ENCODE measurements at regions not wholly inside any gene's neighbourhood (a gene's known extent, or its start where the extent isn't known, plus 50 kb on each side); places are given as distances from the start of the nearest gene placed in this dataset.

DNA sequence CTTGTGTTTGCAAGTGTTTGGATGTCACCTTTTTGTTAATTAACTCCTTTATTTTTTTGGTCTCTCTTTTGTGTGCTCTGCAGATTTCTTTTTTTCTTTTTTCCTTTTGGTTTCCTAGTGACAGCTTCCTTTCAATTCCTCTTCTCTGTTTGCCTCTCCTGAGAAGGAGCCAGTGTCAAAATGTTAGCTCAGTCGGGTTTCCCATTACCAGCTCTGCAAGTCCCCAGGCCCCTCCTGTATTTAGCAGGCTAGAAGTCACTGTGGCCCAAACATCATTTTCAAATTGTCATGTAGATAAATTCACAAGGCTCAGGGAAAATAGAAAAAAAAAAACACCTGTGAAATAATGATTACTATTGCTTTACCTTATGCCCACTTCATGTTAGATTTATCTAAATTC, 1621.6 kb downstream of the CDH8 start (continued):
- no peak for TF ChIP-seq ARNT2 (CRISPR knock-in tag; IDR thresholded peaks at IDR 0.05; ENCODE audit: low read depth)
- TF ChIP-seq JUNB (CRISPR knock-in tag; IDR thresholded peaks at IDR 0.05; ENCODE audit: borderline replicate concordance), result no peak
- TF ChIP-seq, protein P1, sequence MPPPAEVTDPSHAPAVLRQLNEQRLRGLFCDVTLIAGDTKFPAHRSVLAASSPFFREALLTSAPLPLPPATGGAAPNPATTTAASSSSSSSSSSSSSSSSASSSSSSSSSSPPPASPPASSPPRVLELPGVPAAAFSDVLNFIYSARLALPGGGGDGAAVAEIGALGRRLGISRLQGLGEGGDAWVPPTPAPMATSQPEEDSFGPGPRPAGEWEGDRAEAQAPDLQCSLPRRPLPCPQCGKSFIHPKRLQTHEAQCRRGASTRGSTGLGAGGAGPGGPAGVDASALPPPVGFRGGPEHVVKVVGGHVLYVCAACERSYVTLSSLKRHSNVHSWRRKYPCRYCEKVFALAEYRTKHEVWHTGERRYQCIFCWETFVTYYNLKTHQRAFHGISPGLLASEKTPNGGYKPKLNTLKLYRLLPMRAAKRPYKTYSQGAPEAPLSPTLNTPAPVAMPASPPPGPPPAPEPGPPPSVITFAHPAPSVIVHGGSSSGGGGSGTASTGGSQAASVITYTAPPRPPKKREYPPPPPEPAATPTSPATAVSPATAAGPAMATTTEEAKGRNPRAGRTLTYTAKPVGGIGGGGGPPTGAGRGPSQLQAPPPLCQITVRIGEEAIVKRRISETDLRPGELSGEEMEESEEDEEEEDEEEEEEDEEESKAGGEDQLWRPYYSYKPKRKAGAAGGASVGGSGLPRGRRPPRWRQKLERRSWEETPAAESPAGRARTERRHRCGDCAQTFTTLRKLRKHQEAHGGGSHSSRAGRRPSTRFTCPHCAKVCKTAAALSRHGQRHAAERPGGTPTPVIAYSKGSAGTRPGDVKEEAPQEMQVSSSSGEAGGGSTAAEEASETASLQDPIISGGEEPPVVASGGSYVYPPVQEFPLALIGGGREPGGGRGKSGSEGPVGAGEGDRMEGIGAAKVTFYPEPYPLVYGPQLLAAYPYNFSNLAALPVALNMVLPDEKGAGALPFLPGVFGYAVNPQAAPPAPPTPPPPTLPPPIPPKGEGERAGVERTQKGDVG (CRISPR knock-in tag; IDR thresholded peaks at IDR 0.05; ENCODE audit: borderline replicate concordance), result no peak

DNA sequence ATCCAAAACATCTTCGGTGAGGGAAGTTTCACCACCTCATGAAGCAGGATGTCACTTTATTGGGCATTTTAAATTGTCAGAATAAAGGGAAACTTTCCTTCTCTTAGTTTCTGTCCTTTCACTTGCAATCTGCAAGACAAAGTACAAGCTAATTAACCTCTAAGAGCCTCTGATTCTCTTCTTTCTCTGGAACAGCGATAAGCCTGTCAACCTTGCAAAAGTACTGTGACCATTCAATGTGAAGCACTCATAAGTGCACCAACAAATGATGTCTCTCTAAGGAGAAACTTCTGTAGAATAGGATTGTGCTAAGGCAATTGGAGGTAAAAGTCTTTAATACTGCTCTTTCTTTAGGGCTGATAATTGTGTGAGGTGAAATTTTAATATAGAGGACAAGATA, 1622.3 kb downstream of the CDH8 start:
- no peak for FAIRE-seq
- WGBS (ENCODE audit: low lambda C conversion rate), result 3% methylated on average over 2 of the region's 2 CpGs
- in situ Hi-C loops (cut with HindIII; ENCODE audit: extremely low pct_ligation_motif_present, low pct_unique_long_range_greater_than_20kb), result no loop called here
- Histone ChIP-seq H3K9ac (ENCODE audit: insufficient read depth, low read depth, low read length) (no peak overlapping the region), H3K79me2 (ENCODE audit: insufficient read depth, low read length) (no peaks in the 10 kb centered on the region), H2AFZ (ENCODE audit: low read length) (no peak overlapping the region), H3K4me2 (ENCODE audit: low read depth, low read length) (no peak overlapping the region), H3K4me1 (ENCODE audit: insufficient read depth, low read length) (no peaks in the 10 kb centered on the region), H3K27ac (ENCODE audit: extremely low read length, insufficient read depth, low read length) (no peak overlapping the region), H3K4me3 (replicated peaks in 1 of 3; ENCODE audit: insufficient read depth in 1 of 3, low read depth in 2 of 3, low read length in 3 of 3) (no peak overlapping the region), H3K27me3 (ENCODE audit: control insufficient read depth in 1 of 2, insufficient read depth in 2 of 2, low read length in 2 of 2) (no peaks in the 10 kb centered on the region), H4K20me1 (ENCODE audit: insufficient read depth, low read length) (no peaks in the 10 kb centered on the region), H3K36me3 (replicated peaks in 1 of 2; ENCODE audit: control insufficient read depth in 1 of 2, insufficient read depth in 2 of 2, low read length in 2 of 2) (no peaks in the 10 kb centered on the region), H3K9me3 (ENCODE audit: low read length) (peaks cover 42% of the 10 kb centered on the region)
- no TSS peak for BruUV-seq (replicated peaks)
- intact Hi-C loops (cut with micrococcal nuclease; ENCODE audit: unreplicated experiment), result no loop called here
- ATAC-seq, result no peak
- DNase-seq (ENCODE audit: low spot score), result no peak
- CTCF ChIA-PET (ENCODE audit: low intra/inter-chr PET ratio, low total read pairs), result no interaction called here
- POLR2A ChIA-PET, result no interaction called here
- TF ChIP-seq ZMYM3 (CRISPR knock-in tag; IDR thresholded peaks at IDR 0.05), result no peak
- no peak for TF ChIP-seq ZNF441 (CRISPR knock-in tag; IDR thresholded peaks at IDR 0.05; ENCODE audit: borderline replicate concordance)
- TF ChIP-seq, protein P2, sequence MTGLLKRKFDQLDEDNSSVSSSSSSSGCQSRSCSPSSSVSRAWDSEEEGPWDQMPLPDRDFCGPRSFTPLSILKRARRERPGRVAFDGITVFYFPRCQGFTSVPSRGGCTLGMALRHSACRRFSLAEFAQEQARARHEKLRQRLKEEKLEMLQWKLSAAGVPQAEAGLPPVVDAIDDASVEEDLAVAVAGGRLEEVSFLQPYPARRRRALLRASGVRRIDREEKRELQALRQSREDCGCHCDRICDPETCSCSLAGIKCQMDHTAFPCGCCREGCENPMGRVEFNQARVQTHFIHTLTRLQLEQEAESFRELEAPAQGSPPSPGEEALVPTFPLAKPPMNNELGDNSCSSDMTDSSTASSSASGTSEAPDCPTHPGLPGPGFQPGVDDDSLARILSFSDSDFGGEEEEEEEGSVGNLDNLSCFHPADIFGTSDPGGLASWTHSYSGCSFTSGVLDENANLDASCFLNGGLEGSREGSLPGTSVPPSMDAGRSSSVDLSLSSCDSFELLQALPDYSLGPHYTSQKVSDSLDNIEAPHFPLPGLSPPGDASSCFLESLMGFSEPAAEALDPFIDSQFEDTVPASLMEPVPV (CRISPR knock-in tag; IDR thresholded peaks at IDR 0.05), result no peak
- no peak for TF ChIP-seq HMGA1 (CRISPR knock-in tag; conservative IDR thresholded peaks at IDR 0.05)
- no peak for TF ChIP-seq CBX2 (IDR thresholded peaks at IDR 0.05; ENCODE audit: low read depth, low read length)
- TF ChIP-seq CBX2 (CRISPR knock-in tag; IDR thresholded peaks at IDR 0.05; ENCODE audit: low read depth), result no peak
- TF ChIP-seq, protein P3, sequence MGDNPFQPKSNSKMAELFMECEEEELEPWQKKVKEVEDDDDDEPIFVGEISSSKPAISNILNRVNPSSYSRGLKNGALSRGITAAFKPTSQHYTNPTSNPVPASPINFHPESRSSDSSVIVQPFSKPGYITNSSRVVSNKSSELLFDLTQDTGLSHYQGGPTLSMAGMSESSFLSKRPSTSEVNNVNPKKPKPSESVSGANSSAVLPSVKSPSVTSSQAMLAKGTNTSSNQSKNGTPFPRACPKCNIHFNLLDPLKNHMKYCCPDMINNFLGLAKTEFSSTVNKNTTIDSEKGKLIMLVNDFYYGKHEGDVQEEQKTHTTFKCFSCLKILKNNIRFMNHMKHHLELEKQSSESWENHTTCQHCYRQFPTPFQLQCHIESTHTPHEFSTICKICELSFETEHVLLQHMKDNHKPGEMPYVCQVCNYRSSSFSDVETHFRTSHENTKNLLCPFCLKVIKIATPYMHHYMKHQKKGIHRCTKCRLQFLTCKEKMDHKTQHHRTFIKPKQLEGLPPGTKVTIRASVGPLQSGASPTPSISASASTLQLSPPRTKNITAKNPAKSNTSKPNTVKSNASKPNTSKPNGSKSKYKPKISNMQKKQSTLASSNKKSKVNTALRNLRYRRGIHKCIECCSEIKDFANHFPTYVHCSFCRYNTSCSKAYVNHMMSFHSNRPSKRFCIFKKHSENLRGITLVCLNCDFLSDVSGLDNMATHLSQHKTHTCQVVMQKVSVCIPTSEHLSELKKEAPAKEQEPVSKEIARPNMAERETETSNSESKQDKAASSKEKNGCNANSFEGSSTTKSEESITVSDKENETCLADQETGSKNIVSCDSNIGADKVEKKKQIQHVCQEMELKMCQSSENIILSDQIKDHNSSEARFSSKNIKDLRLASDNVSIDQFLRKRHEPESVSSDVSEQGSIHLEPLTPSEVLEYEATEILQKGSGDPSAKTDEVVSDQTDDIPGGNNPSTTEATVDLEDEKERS (CRISPR knock-in tag; IDR thresholded peaks at IDR 0.05), result no peak
- TF ChIP-seq FOXO1 (CRISPR knock-in tag; IDR thresholded peaks at IDR 0.05), result no peak
- TF ChIP-seq PRMT3 (CRISPR knock-in tag; IDR thresholded peaks at IDR 0.05; ENCODE audit: borderline replicate concordance, low read depth), result no peak
- no peak for TF ChIP-seq ZNF781 (CRISPR knock-in tag; IDR thresholded peaks at IDR 0.05; ENCODE audit: borderline replicate concordance, not compliant biosample characterization)
- no peak for TF ChIP-seq KDM4B (CRISPR knock-in tag; IDR thresholded peaks at IDR 0.05)

All from HepG2 (cell line).